H1 (cell line): ENCODE measurements at regions not wholly inside any gene's neighbourhood (a gene's known extent, or its start where the extent isn't known, plus 50 kb on each side); places are given as distances from the start of the nearest gene placed in this dataset.

Experiments
- CTCF ChIA-PET: fragments of 300-600 bp; sonication (Branson Sonifier 250); formaldehyde crosslinking; loops from one replicate; lab custom pipeline; 2021; ENCODE audit not compliant: partially characterized antibody; lab: Charles Lee
- POLR2A ChIA-PET: fragments of 300-600 bp; sonication (Branson Sonifier 250); formaldehyde crosslinking; loops from one replicate; lab custom pipeline; 2021; ENCODE audit warnings: inconsistent platforms; ENCODE audit not compliant: partially characterized antibody; lab: Charles Lee
- DNase-seq, 2 experiments: peaks; one replicate each; pipeline versions ENCODE4 v3.0.0 to v3.0.0-alpha.2; 2010 to 2022; ENCODE audit warnings: low spot score in 2 of 2, low read depth in 1 of 2, mixed read lengths in 1 of 2
- FAIRE-seq: peaks from 2 replicates; lab custom pipeline; 2011; peaks lifted over from hg19 to GRCh38; lab: Jason Lieb, UNC
- H2AFZ ChIP-seq: 2 replicates; pipeline ENCODE4 v1.8.1; 2012; ENCODE audit warnings: low read length, inconsistent platforms
- H2AK5ac ChIP-seq: 2 replicates; pipeline ENCODE4 v1.6.1; 2013; ENCODE audit warnings: low read depth, low read length
- H2BK120ac ChIP-seq: replicated peaks from 2 replicates; pipeline ENCODE3; 2013; ENCODE audit warnings: low read depth, low read length, inconsistent platforms
- H2BK12ac ChIP-seq: 2 replicates; pipeline ENCODE4 v1.6.1; 2013; ENCODE audit warnings: low read depth, low read length
- H2BK15ac ChIP-seq: 2 replicates; pipeline ENCODE4 v1.6.1; 2013; ENCODE audit warnings: low read length
- H2BK20ac ChIP-seq: 2 replicates; pipeline ENCODE4 v1.6.1; 2013; ENCODE audit warnings: low read length
- H2BK5ac ChIP-seq: 2 replicates; pipeline ENCODE4 v1.6.1; 2013; ENCODE audit warnings: low read depth, low read length
- H3K14ac ChIP-seq: 2 replicates; pipeline ENCODE4 v1.6.1; 2013; ENCODE audit warnings: inconsistent platforms; ENCODE audit not compliant: insufficient read length
- H3K18ac ChIP-seq: 2 replicates; pipeline ENCODE4 v1.6.1; 2013; ENCODE audit warnings: low read length; ENCODE audit errors: extremely low read depth
- H3K23ac ChIP-seq: 2 replicates; pipeline ENCODE4 v1.6.1; 2013; ENCODE audit warnings: inconsistent platforms; ENCODE audit not compliant: insufficient read length
- H3K23me2 ChIP-seq: 2 replicates; pipeline ENCODE4 v1.6.1; 2013; ENCODE audit warnings: low read depth, low read length
- H3K27ac ChIP-seq: 2 replicates; pipeline ENCODE4 v1.6.1; 2011; ENCODE audit warnings: low read depth, low read length, inconsistent platforms
- H3K27me3 ChIP-seq, 4 experiments: replicated peaks in 1 of 4; 1 replicate in 1 of 4; 2 replicates in 3 of 4; pipeline versions ENCODE4 v1.6.1 to v1.8.1; 2011 to 2013; ENCODE audit warnings: low read length in 3 of 4, mild to moderate bottlenecking in 3 of 4, inconsistent platforms in 2 of 4, mixed read lengths in 2 of 4, moderate library complexity in 1 of 4; ENCODE audit not compliant: control insufficient read depth in 3 of 4, insufficient read depth in 3 of 4; ENCODE audit errors: extremely low read depth in 1 of 4
- H3K36me3 ChIP-seq, 4 experiments: 2 replicates each; pipeline versions ENCODE4 v1.6.1 to v1.8.1; 2011 to 2013; ENCODE audit warnings: mild to moderate bottlenecking in 4 of 4, low read length in 3 of 4, moderate library complexity in 2 of 4, control low read depth in 1 of 4, inconsistent platforms in 1 of 4; ENCODE audit not compliant: insufficient read depth in 4 of 4, control insufficient read depth in 2 of 4
- H3K4ac ChIP-seq: replicated peaks from 2 replicates; pipeline ENCODE3; 2013; ENCODE audit warnings: low read length, low read depth, mixed read lengths, inconsistent platforms; ENCODE audit not compliant: insufficient read length
- H3K4me1 ChIP-seq, 4 experiments: replicated peaks in 1 of 4; 1 replicate in 1 of 4; 2 replicates in 3 of 4; pipeline versions ENCODE4 v1.6.1 to v1.8.1; 2011 to 2013; ENCODE audit warnings: low read length in 3 of 4, inconsistent platforms in 2 of 4, mixed read lengths in 1 of 4; ENCODE audit not compliant: insufficient read depth in 4 of 4, control insufficient read depth in 3 of 4
- H3K4me2 ChIP-seq, 2 experiments: 2 replicates each; pipeline versions ENCODE4 v1.6.1 to v1.8.1; 2011 to 2013; ENCODE audit warnings: low read depth in 2 of 2, low read length in 2 of 2, control low read depth in 1 of 2, inconsistent platforms in 1 of 2, mild to moderate bottlenecking in 1 of 2; ENCODE audit not compliant: insufficient read depth in 1 of 2
- H3K4me3 ChIP-seq, 4 experiments: fragments of 200-600, 300-600 bp in 1 of 4; sonication (generic), shearing (Covaris generic), sonication (Bioruptor Twin) in 1 of 4; 2 replicates each; pipeline versions ENCODE4 v1.5.1 to v1.8.1; 2011 to 2016; ENCODE audit warnings: low read length in 4 of 4, low read depth in 3 of 4, control low read depth in 2 of 4, inconsistent platforms in 2 of 4, mild to moderate bottlenecking in 2 of 4, mixed read lengths in 1 of 4, moderate library complexity in 1 of 4; ENCODE audit not compliant: insufficient read depth in 2 of 4; ENCODE audit errors: extremely low read depth in 1 of 4
- H3K56ac ChIP-seq: replicated peaks from 2 replicates; pipeline ENCODE3; 2013; ENCODE audit warnings: low read depth, mild to moderate bottlenecking, mixed read lengths, low read length, inconsistent platforms; ENCODE audit not compliant: insufficient read length
- H3K79me1 ChIP-seq: 2 replicates; pipeline ENCODE4 v1.6.1; 2013; ENCODE audit warnings: low read depth, low read length, control low read depth
- H3K79me2 ChIP-seq, 2 experiments: 2 replicates each; pipeline versions ENCODE4 v1.6.1 to v1.8.1; 2012 to 2013; ENCODE audit warnings: low read length in 2 of 2, mild to moderate bottlenecking in 2 of 2, inconsistent platforms in 1 of 2; ENCODE audit not compliant: insufficient read depth in 2 of 2, control insufficient read depth in 1 of 2
- H3K9ac ChIP-seq, 4 experiments: replicated peaks in 1 of 4; 1 replicate in 1 of 4; 2 replicates in 3 of 4; pipeline versions ENCODE4 v1.6.1 to v1.8.1; 2011 to 2013; ENCODE audit warnings: low read depth in 3 of 4, low read length in 3 of 4, control low read depth in 2 of 4, mild to moderate bottlenecking in 2 of 4, moderate library complexity in 2 of 4, inconsistent platforms in 1 of 4; ENCODE audit errors: extremely low read depth in 1 of 4
- H3K9me3 ChIP-seq, 2 experiments: 2 replicates each; pipeline versions ENCODE4 v1.6.1 to v1.8.1; 2012 to 2013; ENCODE audit warnings: mild to moderate bottlenecking in 2 of 2, moderate library complexity in 2 of 2, control low read depth in 1 of 2, inconsistent platforms in 1 of 2, low read depth in 1 of 2, low read length in 1 of 2, mixed read lengths in 1 of 2; ENCODE audit not compliant: insufficient read depth in 2 of 2
- H4K20me1 ChIP-seq, 2 experiments: replicated peaks in 1 of 2; 2 replicates each; pipeline versions ENCODE3 to v1.8.1; 2011 to 2013; ENCODE audit warnings: inconsistent platforms in 2 of 2, low read length in 2 of 2, mild to moderate bottlenecking in 1 of 2; ENCODE audit not compliant: insufficient read depth in 2 of 2, control insufficient read depth in 1 of 2
- H4K5ac ChIP-seq: 2 replicates; pipeline ENCODE4 v1.6.1; 2013; ENCODE audit warnings: low read length, low read depth, mixed read lengths, inconsistent platforms; ENCODE audit not compliant: insufficient read length
- H4K8ac ChIP-seq: 2 replicates; pipeline ENCODE4 v1.8.0; 2013; ENCODE audit warnings: mild to moderate bottlenecking, moderate library complexity, low read length, inconsistent platforms; ENCODE audit not compliant: insufficient read depth; ENCODE audit errors: extremely low read depth
- H4K91ac ChIP-seq: replicated peaks from 2 replicates; pipeline ENCODE3; 2013; ENCODE audit warnings: low read length, mixed read lengths, inconsistent platforms; ENCODE audit not compliant: insufficient read length
- EZH2 ChIP-seq: fragments of 200-600 bp; sonication (generic); IDR thresholded peaks from 2 replicates; pipeline ENCODE4 v1.7.1; 2012; ENCODE audit warnings: low read depth, mild to moderate bottlenecking, moderate library complexity, low read length, inconsistent platforms; ENCODE audit not compliant: severe bottlenecking
- HDAC6 ChIP-seq: IDR thresholded peaks from one replicate; pipeline ENCODE4 v1.7.1; 2012; ENCODE audit warnings: low read depth, mild to moderate bottlenecking, inconsistent platforms, low read length, moderate library complexity
- PHF8 ChIP-seq: fragments of 200-600 bp; sonication (generic); conservative IDR thresholded peaks from 2 replicates; pipeline ENCODE4 v1.7.1; 2012; ENCODE audit warnings: low read depth, mild to moderate bottlenecking, inconsistent platforms, low read length, moderate library complexity
- POU5F1 ChIP-seq: IDR thresholded peaks from 2 replicates; pipeline ENCODE4 v1.6.1; 2011; ENCODE audit warnings: low read depth, mild to moderate bottlenecking, low read length, moderate library complexity
- SIRT6 ChIP-seq: IDR thresholded peaks from one replicate; pipeline ENCODE4 v1.7.1; 2012; ENCODE audit warnings: low read length, inconsistent platforms
- SP2 ChIP-seq: IDR thresholded peaks from 2 replicates; pipeline ENCODE4 v1.6.1; 2012; ENCODE audit warnings: mild to moderate bottlenecking, low read length, inconsistent platforms
- TAF7 ChIP-seq: optimal IDR thresholded peaks from 2 replicates; pipeline ENCODE3; 2011; ENCODE audit warnings: low read depth, mild to moderate bottlenecking, inconsistent platforms, low read length, moderate library complexity, borderline replicate concordance
- WGBS, 2 experiments: shearing (Covaris generic) in 1 of 2; methylation state at CpG; one replicate each; pipeline versions ENCODE4 v1.1.6 to v1.1.7; 2013 to 2015; ENCODE audit warnings: low lambda C conversion rate in 2 of 2, mixed read lengths in 2 of 2, inconsistent platforms in 1 of 2, low coverage in 1 of 2, missing lambda C conversion rate in 1 of 2; ENCODE audit not compliant: insufficient replicate concordance in 2 of 2, insufficient coverage in 1 of 2, insufficient read length in 1 of 2; ENCODE audit errors: extremely low coverage in 1 of 2, missing lambda C conversion rate in 1 of 2; 5-methylcytosine and 5-hydroxymethylcytosine counted together

GRCh38 chr1:4581807-4582206, 72.6 kb upstream of the AJAP1 start:
- Histone ChIP-seq H3K56ac (no peak overlapping the region), H3K36me3 (no peaks in the 10 kb centered on the region), H2BK20ac (no peak overlapping the region), H3K4me3 (no peak overlapping the region), H3K79me2 (no peaks in the 10 kb centered on the region), H3K27me3 (no peaks in the 10 kb centered on the region; a peak in 2 of 7 replicates), H4K5ac (no peak overlapping the region), H3K4me1 (no peaks in the 10 kb centered on the region), H4K91ac (no peak overlapping the region), H3K18ac (no peak overlapping the region), H3K23me2 (no peaks in the 10 kb centered on the region), H2BK120ac (no peak overlapping the region), H3K9me3 (0 out of 4 replicates have a peak, but pooled peaks cover 0 to 2% of the 10 kb centered on the region in 2 experiments), H3K4ac (no peak overlapping the region), H3K27ac (no peak overlapping the region), H2BK5ac (no peak overlapping the region), H2BK15ac (no peak overlapping the region), H3K9ac (no peak overlapping the region), H2AK5ac (no peak overlapping the region), H4K20me1 (no peaks in the 10 kb centered on the region), H3K14ac (no peak overlapping the region), H3K79me1 (no peaks in the 10 kb centered on the region), H2AFZ (no peak overlapping the region), H3K23ac (no peak overlapping the region), H4K8ac (no peak overlapping the region), H2BK12ac (no peak overlapping the region), H3K4me2 (no peak overlapping the region)
- FAIRE-seq = no peak
- POLR2A ChIA-PET = no interaction called here
- no peak for DNase-seq
- no peak for TF ChIP-seq SIRT6
- no peak for TF ChIP-seq HDAC6
- no peak for TF ChIP-seq EZH2
- no peak for TF ChIP-seq SP2
- no peak for TF ChIP-seq POU5F1
- TF ChIP-seq PHF8 = no peak
- TF ChIP-seq TAF7 = no peak
- CTCF ChIA-PET = no interaction called here
- 64% methylated on average over 5 of the region's 5 CpGs; no CpG with 5 or more reads in 1 of the 2 experiments for WGBS, 2 experiments
